Stomach (tissue), 4 donors: ENCODE measurements at regions not wholly inside any gene's neighbourhood (a gene's known extent, or its start where the extent isn't known, plus 50 kb on each side); places are given as distances from the start of the nearest gene placed in this dataset.

Experiments used
- POLR2AphosphoS5 ChIP-seq, 3 donors: sonication (generic); formaldehyde crosslinking; IDR thresholded peaks; one replicate each; pipeline ENCODE4 v1.6.1; 2016; ENCODE audit warnings: antibody characterized with exemption in 3 of 3
- TF ChIP-seq, protein P1 (sequence below), 7 experiments: fragments of 450-650 bp in 4 of 7; fragments of 200-600 bp in 3 of 7; sonication (generic) in 3 of 7; IDR thresholded peaks; one replicate each; pipeline ENCODE4 v1.5.1; 2016 to 2019; ENCODE audit warnings: antibody characterized with exemption in 7 of 7, control low read depth in 2 of 7, mild to moderate bottlenecking in 1 of 7

DNA sequence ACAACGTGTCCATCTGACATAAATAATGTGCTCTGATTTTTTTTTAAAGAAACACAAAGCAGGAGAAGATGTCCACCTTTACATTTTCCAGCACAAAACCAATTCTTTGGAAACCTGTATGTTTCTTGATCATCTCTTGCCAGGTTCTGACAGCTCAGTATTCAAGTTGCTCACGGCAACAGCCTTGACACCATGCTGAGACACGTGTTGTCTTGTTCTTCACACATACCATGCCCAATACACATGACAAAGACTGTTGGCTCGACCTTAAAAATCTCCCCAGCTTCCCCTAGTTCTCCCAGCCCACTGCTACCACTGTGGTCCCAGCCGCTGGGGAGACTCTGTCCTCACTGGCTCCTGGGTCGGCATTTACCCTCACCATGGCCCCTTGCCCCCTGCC lies 518.9 kb downstream of the PREX1 start:
- no peak for TF ChIP-seq POLR2AphosphoS5 (IDR thresholded peaks at IDR 0.05)
- TF ChIP-seq, protein P1, sequence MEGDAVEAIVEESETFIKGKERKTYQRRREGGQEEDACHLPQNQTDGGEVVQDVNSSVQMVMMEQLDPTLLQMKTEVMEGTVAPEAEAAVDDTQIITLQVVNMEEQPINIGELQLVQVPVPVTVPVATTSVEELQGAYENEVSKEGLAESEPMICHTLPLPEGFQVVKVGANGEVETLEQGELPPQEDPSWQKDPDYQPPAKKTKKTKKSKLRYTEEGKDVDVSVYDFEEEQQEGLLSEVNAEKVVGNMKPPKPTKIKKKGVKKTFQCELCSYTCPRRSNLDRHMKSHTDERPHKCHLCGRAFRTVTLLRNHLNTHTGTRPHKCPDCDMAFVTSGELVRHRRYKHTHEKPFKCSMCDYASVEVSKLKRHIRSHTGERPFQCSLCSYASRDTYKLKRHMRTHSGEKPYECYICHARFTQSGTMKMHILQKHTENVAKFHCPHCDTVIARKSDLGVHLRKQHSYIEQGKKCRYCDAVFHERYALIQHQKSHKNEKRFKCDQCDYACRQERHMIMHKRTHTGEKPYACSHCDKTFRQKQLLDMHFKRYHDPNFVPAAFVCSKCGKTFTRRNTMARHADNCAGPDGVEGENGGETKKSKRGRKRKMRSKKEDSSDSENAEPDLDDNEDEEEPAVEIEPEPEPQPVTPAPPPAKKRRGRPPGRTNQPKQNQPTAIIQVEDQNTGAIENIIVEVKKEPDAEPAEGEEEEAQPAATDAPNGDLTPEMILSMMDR (IDR thresholded peaks at IDR 0.05): no peak
